GM12891 (cell line): ENCODE measurements at regions not wholly inside any gene's neighbourhood (a gene's known extent, or its start where the extent isn't known, plus 50 kb on each side); places are given as distances from the start of the nearest gene placed in this dataset.

Experiments
- POLR2A ChIP-seq: IDR thresholded peaks from 2 replicates; pipeline ENCODE4 v1.6.1; 2011; ENCODE audit warnings: low read depth, low read length, control low read depth
- POLR2AphosphoS5 ChIP-seq: IDR thresholded peaks from 2 replicates; pipeline ENCODE4 v1.6.1; 2011; ENCODE audit warnings: low read depth, low read length, control low read depth
- TAF1 ChIP-seq: IDR thresholded peaks from 2 replicates; pipeline ENCODE4 v1.6.1; 2011; ENCODE audit warnings: low read depth, low read length, control low read depth

GRCh38 chrX:912677-913076 is 282.1 kb downstream of the SHOX start:
- TF ChIP-seq POLR2A (no peak), POLR2AphosphoS5 (no peak), TAF1 (no peak)
